ENCODE measurements at regions not wholly inside any gene's neighbourhood (a gene's known extent, or its start where the extent isn't known, plus 50 kb on each side); places are given as distances from the start of the nearest gene placed in this dataset.

- no peak for TF ChIP-seq SKIL (CRISPR knock-in tag; IDR thresholded peaks at IDR 0.05; ENCODE audit: borderline replicate concordance)
Measured at GRCh38 chr2:120953843-120954584, 218.3 kb downstream of the GLI2 start (continued).

- H3K36me3 ChIP-seq (replicated peaks in 1 of 2; ENCODE audit: control insufficient read depth in 1 of 2, insufficient read depth in 2 of 2, low read length in 2 of 2) = no peaks in the 10 kb centered on the region
- no peaks in the 10 kb centered on the region for H3K79me2 ChIP-seq (ENCODE audit: insufficient read depth, low read length)
- no peak overlapping the region for H3K27ac ChIP-seq (ENCODE audit: extremely low read length, insufficient read depth, low read length)
- in situ Hi-C loops (cut with HindIII; ENCODE audit: extremely low pct_ligation_motif_present, low pct_unique_long_range_greater_than_20kb) (no loop called here), intact Hi-C loops (cut with micrococcal nuclease; ENCODE audit: unreplicated experiment) (no loop called here)
- H3K9ac ChIP-seq (ENCODE audit: insufficient read depth, low read depth, low read length) = no peak overlapping the region
- no peak overlapping the region for H2AFZ ChIP-seq (ENCODE audit: low read length)
- no peaks in the 10 kb centered on the region for H3K9me3 ChIP-seq (ENCODE audit: low read length)
- H3K27me3 ChIP-seq (ENCODE audit: control insufficient read depth in 1 of 2, insufficient read depth in 2 of 2, low read length in 2 of 2) = peaks cover 10 to 92% of the 10 kb centered on the region in 2 experiments; a peak in 4 of 5 replicates
- no peak for ATAC-seq
- TF ChIP-seq ZFYVE20 (CRISPR knock-in tag; IDR thresholded peaks at IDR 0.05; ENCODE audit: borderline replicate concordance, low read depth) (no peak), PCBP1 (IDR thresholded peaks at IDR 0.05; ENCODE audit: borderline replicate concordance, low read depth, low read length) (no peak), MYC (CRISPR knock-in tag; IDR thresholded peaks at IDR 0.05; ENCODE audit: borderline replicate concordance) (no peak), ZNF235 (CRISPR knock-in tag; IDR thresholded peaks at IDR 0.05; ENCODE audit: borderline replicate concordance) (no peak), ZBTB7A (CRISPR knock-in tag; IDR thresholded peaks at IDR 0.05) (no peak), ZNF737 (CRISPR knock-in tag; IDR thresholded peaks at IDR 0.05; ENCODE audit: borderline replicate concordance) (no peak)
- TF ChIP-seq, protein P1, sequence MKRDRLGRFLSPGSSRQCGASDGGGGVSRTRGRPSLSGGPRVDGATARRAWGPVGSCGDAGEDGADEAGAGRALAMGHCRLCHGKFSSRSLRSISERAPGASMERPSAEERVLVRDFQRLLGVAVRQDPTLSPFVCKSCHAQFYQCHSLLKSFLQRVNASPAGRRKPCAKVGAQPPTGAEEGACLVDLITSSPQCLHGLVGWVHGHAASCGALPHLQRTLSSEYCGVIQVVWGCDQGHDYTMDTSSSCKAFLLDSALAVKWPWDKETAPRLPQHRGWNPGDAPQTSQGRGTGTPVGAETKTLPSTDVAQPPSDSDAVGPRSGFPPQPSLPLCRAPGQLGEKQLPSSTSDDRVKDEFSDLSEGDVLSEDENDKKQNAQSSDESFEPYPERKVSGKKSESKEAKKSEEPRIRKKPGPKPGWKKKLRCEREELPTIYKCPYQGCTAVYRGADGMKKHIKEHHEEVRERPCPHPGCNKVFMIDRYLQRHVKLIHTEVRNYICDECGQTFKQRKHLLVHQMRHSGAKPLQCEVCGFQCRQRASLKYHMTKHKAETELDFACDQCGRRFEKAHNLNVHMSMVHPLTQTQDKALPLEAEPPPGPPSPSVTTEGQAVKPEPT (CRISPR knock-in tag; IDR thresholded peaks at IDR 0.05; ENCODE audit: low read depth) = no peak
- TF ChIP-seq, protein P2, sequence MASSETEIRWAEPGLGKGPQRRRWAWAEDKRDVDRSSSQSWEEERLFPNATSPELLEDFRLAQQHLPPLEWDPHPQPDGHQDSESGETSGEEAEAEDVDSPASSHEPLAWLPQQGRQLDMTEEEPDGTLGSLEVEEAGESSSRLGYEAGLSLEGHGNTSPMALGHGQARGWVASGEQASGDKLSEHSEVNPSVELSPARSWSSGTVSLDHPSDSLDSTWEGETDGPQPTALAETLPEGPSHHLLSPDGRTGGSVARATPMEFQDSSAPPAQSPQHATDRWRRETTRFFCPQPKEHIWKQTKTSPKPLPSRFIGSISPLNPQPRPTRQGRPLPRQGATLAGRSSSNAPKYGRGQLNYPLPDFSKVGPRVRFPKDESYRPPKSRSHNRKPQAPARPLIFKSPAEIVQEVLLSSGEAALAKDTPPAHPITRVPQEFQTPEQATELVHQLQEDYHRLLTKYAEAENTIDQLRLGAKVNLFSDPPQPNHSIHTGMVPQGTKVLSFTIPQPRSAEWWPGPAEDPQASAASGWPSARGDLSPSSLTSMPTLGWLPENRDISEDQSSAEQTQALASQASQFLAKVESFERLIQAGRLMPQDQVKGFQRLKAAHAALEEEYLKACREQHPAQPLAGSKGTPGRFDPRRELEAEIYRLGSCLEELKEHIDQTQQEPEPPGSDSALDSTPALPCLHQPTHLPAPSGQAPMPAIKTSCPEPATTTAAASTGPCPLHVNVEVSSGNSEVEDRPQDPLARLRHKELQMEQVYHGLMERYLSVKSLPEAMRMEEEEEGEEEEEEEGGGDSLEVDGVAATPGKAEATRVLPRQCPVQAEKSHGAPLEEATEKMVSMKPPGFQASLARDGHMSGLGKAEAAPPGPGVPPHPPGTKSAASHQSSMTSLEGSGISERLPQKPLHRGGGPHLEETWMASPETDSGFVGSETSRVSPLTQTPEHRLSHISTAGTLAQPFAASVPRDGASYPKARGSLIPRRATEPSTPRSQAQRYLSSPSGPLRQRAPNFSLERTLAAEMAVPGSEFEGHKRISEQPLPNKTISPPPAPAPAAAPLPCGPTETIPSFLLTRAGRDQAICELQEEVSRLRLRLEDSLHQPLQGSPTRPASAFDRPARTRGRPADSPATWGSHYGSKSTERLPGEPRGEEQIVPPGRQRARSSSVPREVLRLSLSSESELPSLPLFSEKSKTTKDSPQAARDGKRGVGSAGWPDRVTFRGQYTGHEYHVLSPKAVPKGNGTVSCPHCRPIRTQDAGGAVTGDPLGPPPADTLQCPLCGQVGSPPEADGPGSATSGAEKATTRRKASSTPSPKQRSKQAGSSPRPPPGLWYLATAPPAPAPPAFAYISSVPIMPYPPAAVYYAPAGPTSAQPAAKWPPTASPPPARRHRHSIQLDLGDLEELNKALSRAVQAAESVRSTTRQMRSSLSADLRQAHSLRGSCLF (CRISPR knock-in tag; IDR thresholded peaks at IDR 0.05; ENCODE audit: borderline replicate concordance) = no peak
- POLR2A ChIA-PET = no interaction called here
- no peaks in the 10 kb centered on the region for H3K4me1 ChIP-seq (ENCODE audit: insufficient read depth, low read length)
- no peak for FAIRE-seq
- no TSS peak for BruUV-seq (replicated peaks)
- CTCF ChIA-PET (ENCODE audit: low intra/inter-chr PET ratio, low total read pairs) = no interaction called here
- no peak for DNase-seq (ENCODE audit: low spot score)
- no peak overlapping the region for H3K4me2 ChIP-seq (ENCODE audit: low read depth, low read length)
- WGBS (ENCODE audit: low lambda C conversion rate) = 8% methylated on average over 7 of the region's 8 CpGs
- no peaks in the 10 kb centered on the region for H4K20me1 ChIP-seq (ENCODE audit: insufficient read depth, low read length)
- H3K4me3 ChIP-seq (replicated peaks in 1 of 3; ENCODE audit: insufficient read depth in 1 of 3, low read depth in 2 of 3, low read length in 3 of 3) = no peak overlapping the region
Measured at GRCh38 chr2:120954939-120955338, 219.3 kb downstream of the GLI2 start.

All from HepG2 (cell line).